Panc1 (cell line): ENCODE measurements at regions not wholly inside any gene's neighbourhood (a gene's known extent, or its start where the extent isn't known, plus 50 kb on each side); places are given as distances from the start of the nearest gene placed in this dataset.

Source experiments
- ATAC-seq: fragments of 200-7000 bp; cut with Tn5 transposase; 2 replicates; pipeline ENCODE4 v1.9.1; 2020; ENCODE audit warnings: mild to moderate bottlenecking, moderate library complexity
- BruUV-seq: library from RNA; stranded (reverse); fragments of 400-500 nt; replicated peaks from 2 replicates; lab custom pipeline; 2021; lab: Mats Ljungman, UMichigan
- CTCF ChIA-PET: fragments of 300-600 bp; sonication (Branson Sonifier 250); formaldehyde crosslinking; loops from one replicate; lab custom pipeline; 2022; ENCODE audit warnings: antibody characterized with exemption; lab: Charles Lee
- POLR2A ChIA-PET: fragments of 300-600 bp; sonication (Branson Sonifier 250); formaldehyde crosslinking; loops from one replicate; lab custom pipeline; 2022; ENCODE audit warnings: antibody characterized with exemption; lab: Charles Lee
- DNase-seq: peaks from one replicate; pipeline ENCODE4 v3.0.0-alpha.2; 2010; ENCODE audit warnings: low read depth, low spot score
- H3K27ac ChIP-seq: 2 replicates; pipeline ENCODE4 v1.5.1; 2011; ENCODE audit warnings: mild to moderate bottlenecking, low read length, inconsistent platforms
- H3K27me3 ChIP-seq: fragments of 200-500 bp; sonication (Bioruptor generic); 2 replicates; pipeline ENCODE4 v1.6.0; 2014; ENCODE audit warnings: low read length, inconsistent platforms; ENCODE audit not compliant: control insufficient read depth, insufficient read depth
- H3K36me3 ChIP-seq: fragments of 200-500 bp; sonication (Bioruptor generic); 2 replicates; pipeline ENCODE4 v1.5.1; 2014; ENCODE audit warnings: inconsistent platforms, mild to moderate bottlenecking, low read length, moderate library complexity; ENCODE audit not compliant: control insufficient read depth, insufficient read depth
- H3K4me1 ChIP-seq: 2 replicates; pipeline ENCODE4 v1.5.1; 2011; ENCODE audit warnings: inconsistent platforms, mild to moderate bottlenecking, low read length, moderate library complexity; ENCODE audit not compliant: control insufficient read depth, insufficient read depth
- H3K4me3 ChIP-seq, 2 experiments: 2 replicates each; pipeline ENCODE4 v1.5.1; 2011 to 2012; ENCODE audit warnings: low read depth in 2 of 2, low read length in 2 of 2, mild to moderate bottlenecking in 2 of 2, inconsistent platforms in 1 of 2, moderate library complexity in 1 of 2
- H3K9me3 ChIP-seq: fragments of 200-500 bp; sonication (Bioruptor generic); 2 replicates; pipeline ENCODE4 v1.5.1; 2014; ENCODE audit warnings: low read depth, mild to moderate bottlenecking, inconsistent platforms, low read length, moderate library complexity; ENCODE audit not compliant: control insufficient read depth, insufficient read depth
- CTCF ChIP-seq: fragments of 450-650 bp; IDR thresholded peaks from 2 replicates; pipeline ENCODE4 v1.5.1; 2017; ENCODE audit warnings: mild to moderate bottlenecking
- POLR2AphosphoS5 ChIP-seq: IDR thresholded peaks from 2 replicates; pipeline ENCODE4 v1.6.1; 2012; ENCODE audit warnings: mild to moderate bottlenecking, low read depth, low read length, moderate library complexity
- REST ChIP-seq, 2 experiments: IDR thresholded peaks; 2 replicates each; pipeline ENCODE4 v1.6.1; 2011 to 2012; ENCODE audit warnings: low read depth in 2 of 2, control low read depth in 1 of 2, low read length in 1 of 2, mild to moderate bottlenecking in 1 of 2, moderate library complexity in 1 of 2; ENCODE audit not compliant: insufficient read depth in 1 of 2
- SIN3A ChIP-seq: IDR thresholded peaks from 2 replicates; pipeline ENCODE4 v1.6.1; 2012; ENCODE audit warnings: low read depth, mild to moderate bottlenecking, low read length, moderate library complexity, borderline replicate concordance; ENCODE audit not compliant: insufficient read depth
- TCF7L2 ChIP-seq: IDR thresholded peaks from 2 replicates; pipeline ENCODE4 v1.6.1; 2011; ENCODE audit warnings: mild to moderate bottlenecking, low read depth, low read length, inconsistent platforms
- in situ Hi-C: cut with HindIII; loops from 2 replicates; pipeline ENCODE4 v1.10.0; 2016; ENCODE audit warnings: low sequenced_read_pairs, low pct_unique_long_range_greater_than_20kb
- intact Hi-C: fragments of 100-400 bp; cut with micrococcal nuclease; formaldehyde crosslinking; loops from one replicate; pipeline ENCODE4 v1.10.0; 2022; ENCODE audit not compliant: unreplicated experiment

- no peaks in the 10 kb centered on the region for H3K4me1 ChIP-seq
- TF ChIP-seq REST (IDR thresholded peaks at IDR 0.05; ENCODE audit: insufficient read depth in 1 of 2, low read depth in 2 of 2, low read length in 1 of 2) (no peak), CTCF (no peak), TCF7L2 (no peak), POLR2AphosphoS5 (no peak), SIN3A (no peak)
- intact Hi-C loops: no loop called here
- ChIA-PET CTCF (interaction anchor here (0.8 kb wide), 1 partner anchor 253 kb away, joined by 3 read pairs; no protein-coding TSS in a partner anchor), POLR2A (no interaction called here)
- no peak overlapping the region for H3K27ac ChIP-seq
- DNase-seq (no peak), ATAC-seq (no peak)
- no peaks in the 10 kb centered on the region for H3K9me3 ChIP-seq
- in situ Hi-C loops: no loop called here
- H3K36me3 ChIP-seq: no peaks in the 10 kb centered on the region
- BruUV-seq: no TSS peak
- no peaks in the 10 kb centered on the region for H3K27me3 ChIP-seq
- no peak overlapping the region for H3K4me3 ChIP-seq
Measured at GRCh38 chr20:3325864-3326263, 81.6 kb downstream of the DNAAF9 start.

DNA sequence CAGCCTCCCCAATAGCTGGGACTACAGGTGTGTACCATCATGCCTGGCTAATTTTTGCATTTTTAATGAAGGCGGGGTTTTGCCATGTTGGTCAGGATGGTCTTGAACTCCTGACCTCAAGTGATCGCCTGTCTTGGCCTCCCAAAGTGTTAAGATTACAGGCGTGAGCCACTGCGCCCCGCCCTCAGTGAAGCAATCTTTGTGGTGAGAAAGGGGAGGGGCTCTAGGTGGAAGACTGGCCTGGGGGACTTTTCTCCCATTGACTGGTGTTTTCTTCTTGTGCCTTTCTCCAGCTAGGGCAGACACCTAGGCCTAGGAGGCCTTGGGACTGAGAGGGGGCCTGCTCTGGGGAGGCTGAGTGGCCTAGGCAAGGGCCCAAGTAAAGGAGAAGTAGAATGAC lies 84.1 kb downstream of the DNAAF9 start:
- Histone ChIP-seq H3K4me3 (no peak overlapping the region), H3K27me3 (no peaks in the 10 kb centered on the region), H3K9me3 (no peaks in the 10 kb centered on the region), H3K4me1 (no peaks in the 10 kb centered on the region), H3K36me3 (no peaks in the 10 kb centered on the region), H3K27ac (no peak overlapping the region)
- CTCF ChIA-PET: interaction anchor here (0.7 kb wide), 1 partner anchor 58 kb away, joined by 4 read pairs; no protein-coding TSS in a partner anchor
- no peak for TF ChIP-seq REST (IDR thresholded peaks at IDR 0.05; ENCODE audit: insufficient read depth in 1 of 2, low read depth in 2 of 2, low read length in 1 of 2)
- TF ChIP-seq SIN3A: no peak
- TF ChIP-seq POLR2AphosphoS5: no peak
- no peak for TF ChIP-seq TCF7L2
- TF ChIP-seq CTCF: no peak
- POLR2A ChIA-PET: no interaction called here
- no peak for ATAC-seq
- intact Hi-C loops: no loop called here
- BruUV-seq: no TSS peak
- DNase-seq: no peak
- in situ Hi-C loops: no loop called here
